ENCODE measurements at regions not wholly inside any gene's neighbourhood (a gene's known extent, or its start where the extent isn't known, plus 50 kb on each side); places are given as distances from the start of the nearest gene placed in this dataset.

DNA sequence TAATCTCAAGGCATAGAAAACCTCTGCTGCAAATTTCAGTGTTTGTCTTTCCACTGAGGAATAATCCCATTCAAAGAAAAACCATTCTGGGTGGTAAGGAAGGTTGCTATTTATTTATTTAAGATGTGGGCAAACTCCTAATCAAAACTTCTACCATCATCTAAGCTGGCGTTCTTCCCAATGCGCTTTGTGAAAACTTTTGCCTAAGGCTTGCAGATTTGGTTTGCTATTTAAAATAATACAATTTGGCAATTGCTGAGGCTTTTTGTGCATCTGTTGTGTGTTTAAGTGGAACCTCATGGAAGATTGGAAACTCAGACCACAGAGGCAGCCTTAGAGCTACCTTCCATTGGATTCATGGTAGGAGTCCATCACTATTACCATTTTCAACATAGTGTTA, 309.0 kb downstream of the BLID start:
- TF ChIP-seq POLR2AphosphoS5 (IDR thresholded peaks at IDR 0.05) (no peak), CTCF (IDR thresholded peaks at IDR 0.05) (no peak), POLR2A (IDR thresholded peaks at IDR 0.05) (no peak)

Data from breast epithelium (tissue), 3 donors.